SK-N-SH treated with all-trans-retinoic acid at 6 μM for 48 hours (cell line): ENCODE measurements at regions not wholly inside any gene's neighbourhood (a gene's known extent, or its start where the extent isn't known, plus 50 kb on each side); places are given as distances from the start of the nearest gene placed in this dataset.

Experiments used
- ATAC-seq: fragments of 200-7000 bp; cut with Tn5 transposase; 3 replicates; pipeline ENCODE4 v1.9.1; 2020; ENCODE audit warnings: mild to moderate bottlenecking, moderate library complexity
- ARNTL ChIP-seq: fragments of 450-650 bp; formaldehyde crosslinking; IDR thresholded peaks from 2 replicates; pipeline ENCODE4 v1.5.0; 2020; ENCODE audit warnings: low read depth, mild to moderate bottlenecking, moderate library complexity, borderline replicate concordance
- BACH2 ChIP-seq: fragments of 250-450 bp; sonication (Bioruptor Pico); IDR thresholded peaks from 2 replicates; pipeline ENCODE4 v1.9.0; 2021; ENCODE audit warnings: mild to moderate bottlenecking, borderline replicate concordance
- CSDC2 ChIP-seq: fragments of 250-450 bp; sonication (Bioruptor Pico); IDR thresholded peaks from 2 replicates; pipeline ENCODE4 v1.5.0; 2020; ENCODE audit warnings: mild to moderate bottlenecking, moderate library complexity
- ESRRG ChIP-seq: fragments of 250-450 bp; sonication (Bioruptor Pico); IDR thresholded peaks from 2 replicates; pipeline ENCODE4 v1.6.1; 2021; ENCODE audit warnings: mild to moderate bottlenecking
- GLIS3 ChIP-seq: fragments of 250-450 bp; sonication (Bioruptor Pico); IDR thresholded peaks from 2 replicates; pipeline ENCODE4 v1.5.0; 2020; ENCODE audit warnings: mild to moderate bottlenecking, moderate library complexity
- ISL1 ChIP-seq: fragments of 250-450 bp; sonication (Bioruptor Pico); IDR thresholded peaks from 2 replicates; pipeline ENCODE4 v2.1.2; 2022; ENCODE audit warnings: mild to moderate bottlenecking, moderate library complexity
- PPARA ChIP-seq: fragments of 250-450 bp; sonication (Bioruptor Pico); IDR thresholded peaks from 2 replicates; pipeline ENCODE4 v1.5.0; 2020; ENCODE audit warnings: mild to moderate bottlenecking, borderline replicate concordance
- RARB ChIP-seq: fragments of 250-450 bp; sonication (Bioruptor Pico); IDR thresholded peaks from 2 replicates; pipeline ENCODE4 v1.8.0; 2021; ENCODE audit warnings: mild to moderate bottlenecking, moderate library complexity
- SNAI2 ChIP-seq: fragments of 250-450 bp; sonication (Bioruptor Pico); IDR thresholded peaks from 2 replicates; pipeline ENCODE4 v1.5.0; 2020; ENCODE audit warnings: mild to moderate bottlenecking, moderate library complexity
- TCF4 ChIP-seq: fragments of 250-450 bp; sonication (Bioruptor Pico); IDR thresholded peaks from 2 replicates; pipeline ENCODE4 v1.8.0; 2021; ENCODE audit warnings: mild to moderate bottlenecking, moderate library complexity, borderline replicate concordance
- TOX ChIP-seq: fragments of 250-450 bp; sonication (Bioruptor Pico); IDR thresholded peaks from 2 replicates; pipeline ENCODE4 v1.8.0; 2021; ENCODE audit warnings: mild to moderate bottlenecking, moderate library complexity, borderline replicate concordance
- ZC3H10 ChIP-seq: fragments of 250-450 bp; sonication (Bioruptor Pico); IDR thresholded peaks from 2 replicates; pipeline ENCODE4 v1.5.1; 2021; ENCODE audit warnings: mild to moderate bottlenecking, moderate library complexity
- ZFP3 ChIP-seq: fragments of 250-450 bp; sonication (Bioruptor Pico); IDR thresholded peaks from 2 replicates; pipeline ENCODE4 v1.5.0; 2020; ENCODE audit warnings: mild to moderate bottlenecking, moderate library complexity
- ZFP30 ChIP-seq: fragments of 450-650 bp; formaldehyde crosslinking; IDR thresholded peaks from 2 replicates; pipeline ENCODE4 v1.5.0; 2022; ENCODE audit warnings: mild to moderate bottlenecking, moderate library complexity
- ZNF565 ChIP-seq: fragments of 450-650 bp; formaldehyde crosslinking; conservative IDR thresholded peaks from 2 replicates; pipeline ENCODE4 v1.5.0; 2020; ENCODE audit warnings: low read depth, mild to moderate bottlenecking, moderate library complexity
- ZNF8 ChIP-seq: fragments of 450-650 bp; formaldehyde crosslinking; IDR thresholded peaks from 2 replicates; pipeline ENCODE4 v1.5.0; 2020; ENCODE audit warnings: mild to moderate bottlenecking, moderate library complexity
- TF ChIP-seq, protein P1 (sequence below): fragments of 250-450 bp; sonication (Bioruptor Pico); IDR thresholded peaks from 2 replicates; pipeline ENCODE4 v1.5.1; 2021; ENCODE audit warnings: mild to moderate bottlenecking, moderate library complexity
- TF ChIP-seq, protein P2 (sequence below): fragments of 250-450 bp; sonication (Bioruptor Pico); IDR thresholded peaks from 2 replicates; pipeline ENCODE4 v1.5.1; 2020; ENCODE audit warnings: low read depth, mild to moderate bottlenecking, moderate library complexity
- TF ChIP-seq, protein P3 (sequence below): fragments of 250-450 bp; sonication (Bioruptor Pico); IDR thresholded peaks from 2 replicates; pipeline ENCODE4 v1.8.0; 2021; ENCODE audit warnings: low read depth, mild to moderate bottlenecking, moderate library complexity, borderline replicate concordance
- TF ChIP-seq, protein P4 (sequence below): fragments of 250-450 bp; sonication (Bioruptor Pico); IDR thresholded peaks from 2 replicates; pipeline ENCODE4 v1.5.0; 2020; ENCODE audit warnings: mild to moderate bottlenecking, moderate library complexity
- TF ChIP-seq, protein P5 (sequence below): fragments of 250-450 bp; sonication (Bioruptor Pico); IDR thresholded peaks from 2 replicates; pipeline ENCODE4 v1.8.0; 2020; ENCODE audit warnings: mild to moderate bottlenecking, moderate library complexity, borderline replicate concordance

DNA sequence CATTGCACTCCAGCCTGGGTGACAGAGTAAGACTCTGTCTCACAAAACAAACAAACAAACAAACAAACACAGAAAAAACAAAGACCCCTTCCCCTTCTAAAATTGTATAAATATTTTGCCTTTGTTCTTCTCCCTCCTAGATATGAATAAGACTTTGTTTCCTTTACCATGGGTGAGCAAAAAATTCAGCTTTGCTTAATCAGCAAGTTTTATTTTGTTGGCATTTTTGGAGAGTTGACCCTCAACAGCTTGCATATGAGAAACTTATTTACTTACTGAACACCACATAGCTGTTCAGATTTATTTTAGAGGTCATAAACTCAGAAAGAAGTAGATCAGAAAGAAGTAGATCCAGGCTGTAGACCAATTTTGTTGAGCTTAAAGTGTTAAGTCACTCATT is 395.2 kb upstream of the TOM1L1 start (continued):
- TF ChIP-seq GLIS3 (CRISPR knock-in tag) (no peak), SNAI2 (CRISPR knock-in tag) (no peak), PPARA (CRISPR knock-in tag) (no peak), TOX (CRISPR knock-in tag) (no peak), ZFP30 (CRISPR knock-in tag) (no peak)

DNA sequence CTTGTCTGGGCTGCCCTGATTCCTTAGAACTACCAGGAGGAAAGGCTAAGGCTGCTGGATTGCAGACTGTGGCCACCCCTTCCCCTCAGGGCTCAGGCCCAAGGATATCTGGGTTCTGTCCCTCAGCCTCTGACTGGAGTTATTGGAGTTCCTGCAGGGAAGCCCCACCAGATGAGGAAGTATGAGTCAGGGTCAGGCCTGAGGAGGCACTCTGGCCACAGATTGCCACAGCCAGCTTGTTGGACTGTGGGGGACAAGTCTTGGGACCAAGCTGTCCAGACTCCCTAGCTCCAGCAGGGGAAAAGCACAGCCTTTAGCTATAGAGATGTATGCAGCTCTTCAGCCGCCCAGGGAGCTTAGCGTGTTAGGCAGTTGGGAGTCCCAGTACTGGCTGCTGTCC is 381.9 kb upstream of the TOM1L1 start:
- TF ChIP-seq ZC3H10 (CRISPR knock-in tag) (no peak), ARNTL (no peak), SNAI2 (CRISPR knock-in tag) (no peak)
- ATAC-seq, result no peak

DNA sequence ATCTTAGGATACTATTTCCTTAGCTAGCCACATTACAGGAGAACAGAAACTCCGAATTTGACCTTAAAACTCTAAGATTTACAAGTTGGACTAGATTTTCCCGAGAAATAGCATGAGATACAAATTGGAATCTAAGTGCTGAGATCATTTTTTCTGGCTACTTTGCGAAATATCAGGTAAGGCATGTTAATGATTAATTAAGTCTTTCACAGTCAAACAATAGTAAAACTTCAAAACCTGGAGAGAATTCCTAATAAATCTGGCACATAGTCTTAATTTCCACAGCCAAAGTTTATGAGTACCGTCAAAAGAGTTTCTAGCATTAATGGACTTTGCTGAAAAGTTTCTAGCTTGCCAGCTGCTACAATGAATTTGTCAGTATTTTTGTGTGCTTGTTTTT is 379.5 kb upstream of the TOM1L1 start:
- no peak for ATAC-seq
- TF ChIP-seq GLIS3 (CRISPR knock-in tag) (no peak), TOX (CRISPR knock-in tag) (no peak), ESRRG (CRISPR knock-in tag) (no peak), ZFP3 (CRISPR knock-in tag) (no peak), ZNF565 (CRISPR knock-in tag) (no peak), ZC3H10 (CRISPR knock-in tag) (no peak), ZNF8 (CRISPR knock-in tag) (no peak), PPARA (CRISPR knock-in tag) (no peak), BACH2 (CRISPR knock-in tag) (no peak)
- TF ChIP-seq, protein P1, sequence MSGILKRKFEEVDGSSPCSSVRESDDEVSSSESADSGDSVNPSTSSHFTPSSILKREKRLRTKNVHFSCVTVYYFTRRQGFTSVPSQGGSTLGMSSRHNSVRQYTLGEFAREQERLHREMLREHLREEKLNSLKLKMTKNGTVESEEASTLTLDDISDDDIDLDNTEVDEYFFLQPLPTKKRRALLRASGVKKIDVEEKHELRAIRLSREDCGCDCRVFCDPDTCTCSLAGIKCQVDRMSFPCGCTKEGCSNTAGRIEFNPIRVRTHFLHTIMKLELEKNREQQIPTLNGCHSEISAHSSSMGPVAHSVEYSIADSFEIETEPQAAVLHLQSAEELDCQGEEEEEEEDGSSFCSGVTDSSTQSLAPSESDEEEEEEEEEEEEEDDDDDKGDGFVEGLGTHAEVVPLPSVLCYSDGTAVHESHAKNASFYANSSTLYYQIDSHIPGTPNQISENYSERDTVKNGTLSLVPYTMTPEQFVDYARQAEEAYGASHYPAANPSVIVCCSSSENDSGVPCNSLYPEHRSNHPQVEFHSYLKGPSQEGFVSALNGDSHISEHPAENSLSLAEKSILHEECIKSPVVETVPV (CRISPR knock-in tag), result no peak
- TF ChIP-seq, protein P2, sequence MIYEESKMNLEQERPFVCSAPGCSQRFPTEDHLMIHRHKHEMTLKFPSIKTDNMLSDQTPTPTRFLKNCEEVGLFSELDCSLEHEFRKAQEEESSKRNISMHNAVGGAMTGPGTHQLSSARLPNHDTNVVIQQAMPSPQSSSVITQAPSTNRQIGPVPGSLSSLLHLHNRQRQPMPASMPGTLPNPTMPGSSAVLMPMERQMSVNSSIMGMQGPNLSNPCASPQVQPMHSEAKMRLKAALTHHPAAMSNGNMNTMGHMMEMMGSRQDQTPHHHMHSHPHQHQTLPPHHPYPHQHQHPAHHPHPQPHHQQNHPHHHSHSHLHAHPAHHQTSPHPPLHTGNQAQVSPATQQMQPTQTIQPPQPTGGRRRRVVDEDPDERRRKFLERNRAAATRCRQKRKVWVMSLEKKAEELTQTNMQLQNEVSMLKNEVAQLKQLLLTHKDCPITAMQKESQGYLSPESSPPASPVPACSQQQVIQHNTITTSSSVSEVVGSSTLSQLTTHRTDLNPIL (CRISPR knock-in tag), result no peak
- TF ChIP-seq, protein P3, sequence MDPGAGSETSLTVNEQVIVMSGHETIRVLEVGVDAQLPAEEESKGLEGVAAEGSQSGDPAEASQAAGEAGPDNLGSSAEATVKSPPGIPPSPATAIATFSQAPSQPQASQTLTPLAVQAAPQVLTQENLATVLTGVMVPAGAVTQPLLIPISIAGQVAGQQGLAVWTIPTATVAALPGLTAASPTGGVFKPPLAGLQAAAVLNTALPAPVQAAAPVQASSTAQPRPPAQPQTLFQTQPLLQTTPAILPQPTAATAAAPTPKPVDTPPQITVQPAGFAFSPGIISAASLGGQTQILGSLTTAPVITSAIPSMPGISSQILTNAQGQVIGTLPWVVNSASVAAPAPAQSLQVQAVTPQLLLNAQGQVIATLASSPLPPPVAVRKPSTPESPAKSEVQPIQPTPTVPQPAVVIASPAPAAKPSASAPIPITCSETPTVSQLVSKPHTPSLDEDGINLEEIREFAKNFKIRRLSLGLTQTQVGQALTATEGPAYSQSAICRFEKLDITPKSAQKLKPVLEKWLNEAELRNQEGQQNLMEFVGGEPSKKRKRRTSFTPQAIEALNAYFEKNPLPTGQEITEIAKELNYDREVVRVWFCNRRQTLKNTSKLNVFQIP, result no peak
- TF ChIP-seq, protein P4, sequence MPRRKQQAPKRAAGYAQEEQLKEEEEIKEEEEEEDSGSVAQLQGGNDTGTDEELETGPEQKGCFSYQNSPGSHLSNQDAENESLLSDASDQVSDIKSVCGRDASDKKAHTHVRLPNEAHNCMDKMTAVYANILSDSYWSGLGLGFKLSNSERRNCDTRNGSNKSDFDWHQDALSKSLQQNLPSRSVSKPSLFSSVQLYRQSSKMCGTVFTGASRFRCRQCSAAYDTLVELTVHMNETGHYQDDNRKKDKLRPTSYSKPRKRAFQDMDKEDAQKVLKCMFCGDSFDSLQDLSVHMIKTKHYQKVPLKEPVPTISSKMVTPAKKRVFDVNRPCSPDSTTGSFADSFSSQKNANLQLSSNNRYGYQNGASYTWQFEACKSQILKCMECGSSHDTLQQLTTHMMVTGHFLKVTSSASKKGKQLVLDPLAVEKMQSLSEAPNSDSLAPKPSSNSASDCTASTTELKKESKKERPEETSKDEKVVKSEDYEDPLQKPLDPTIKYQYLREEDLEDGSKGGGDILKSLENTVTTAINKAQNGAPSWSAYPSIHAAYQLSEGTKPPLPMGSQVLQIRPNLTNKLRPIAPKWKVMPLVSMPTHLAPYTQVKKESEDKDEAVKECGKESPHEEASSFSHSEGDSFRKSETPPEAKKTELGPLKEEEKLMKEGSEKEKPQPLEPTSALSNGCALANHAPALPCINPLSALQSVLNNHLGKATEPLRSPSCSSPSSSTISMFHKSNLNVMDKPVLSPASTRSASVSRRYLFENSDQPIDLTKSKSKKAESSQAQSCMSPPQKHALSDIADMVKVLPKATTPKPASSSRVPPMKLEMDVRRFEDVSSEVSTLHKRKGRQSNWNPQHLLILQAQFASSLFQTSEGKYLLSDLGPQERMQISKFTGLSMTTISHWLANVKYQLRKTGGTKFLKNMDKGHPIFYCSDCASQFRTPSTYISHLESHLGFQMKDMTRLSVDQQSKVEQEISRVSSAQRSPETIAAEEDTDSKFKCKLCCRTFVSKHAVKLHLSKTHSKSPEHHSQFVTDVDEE (CRISPR knock-in tag), result no peak

DNA sequence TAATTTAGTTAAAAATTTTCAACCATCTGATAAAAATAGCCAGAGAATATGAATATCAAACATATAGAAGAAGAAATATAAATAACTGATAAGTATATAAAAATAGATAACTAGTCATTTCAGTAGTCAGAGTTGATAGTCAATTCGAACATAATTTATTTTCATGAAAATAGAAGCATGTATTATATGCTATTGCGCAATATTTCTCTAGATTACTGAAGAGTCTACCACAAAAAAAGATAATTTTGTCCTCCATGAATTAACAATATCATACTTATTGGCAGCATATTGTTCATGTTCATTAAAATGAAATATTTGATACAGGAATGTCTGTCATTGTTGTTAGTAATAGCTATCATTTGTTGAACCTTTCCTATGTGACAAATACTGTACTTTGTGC is 376.2 kb upstream of the TOM1L1 start:
- TF ChIP-seq ZFP30 (CRISPR knock-in tag) (no peak), ZNF565 (CRISPR knock-in tag) (no peak), ARNTL (no peak), TOX (CRISPR knock-in tag) (no peak), ZC3H10 (CRISPR knock-in tag) (no peak), ZNF8 (CRISPR knock-in tag) (no peak), SNAI2 (CRISPR knock-in tag) (no peak)
- TF ChIP-seq, protein P5, sequence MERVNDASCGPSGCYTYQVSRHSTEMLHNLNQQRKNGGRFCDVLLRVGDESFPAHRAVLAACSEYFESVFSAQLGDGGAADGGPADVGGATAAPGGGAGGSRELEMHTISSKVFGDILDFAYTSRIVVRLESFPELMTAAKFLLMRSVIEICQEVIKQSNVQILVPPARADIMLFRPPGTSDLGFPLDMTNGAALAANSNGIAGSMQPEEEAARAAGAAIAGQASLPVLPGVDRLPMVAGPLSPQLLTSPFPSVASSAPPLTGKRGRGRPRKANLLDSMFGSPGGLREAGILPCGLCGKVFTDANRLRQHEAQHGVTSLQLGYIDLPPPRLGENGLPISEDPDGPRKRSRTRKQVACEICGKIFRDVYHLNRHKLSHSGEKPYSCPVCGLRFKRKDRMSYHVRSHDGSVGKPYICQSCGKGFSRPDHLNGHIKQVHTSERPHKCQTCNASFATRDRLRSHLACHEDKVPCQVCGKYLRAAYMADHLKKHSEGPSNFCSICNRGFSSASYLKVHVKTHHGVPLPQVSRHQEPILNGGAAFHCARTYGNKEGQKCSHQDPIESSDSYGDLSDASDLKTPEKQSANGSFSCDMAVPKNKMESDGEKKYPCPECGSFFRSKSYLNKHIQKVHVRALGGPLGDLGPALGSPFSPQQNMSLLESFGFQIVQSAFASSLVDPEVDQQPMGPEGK (CRISPR knock-in tag), result no peak
- ATAC-seq, result no peak

DNA sequence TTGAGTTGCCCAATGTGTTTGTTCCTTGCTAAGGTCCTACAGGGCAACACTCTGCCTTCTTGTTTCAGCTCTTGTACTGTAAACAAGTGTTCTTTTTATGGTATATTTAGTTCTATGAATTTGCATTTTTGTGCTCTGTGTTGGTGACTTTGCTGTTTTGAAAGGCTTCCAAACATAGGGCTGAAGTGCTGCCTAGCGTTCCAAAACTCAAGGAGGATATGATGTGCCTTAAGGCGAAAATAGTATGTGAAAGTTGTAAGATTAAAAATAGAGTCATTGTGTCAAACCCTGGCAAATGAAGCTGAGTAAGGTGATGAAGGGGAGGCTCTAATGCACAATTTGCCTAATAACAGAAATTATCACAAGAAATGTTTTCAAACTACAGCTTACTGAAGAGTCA is 372.7 kb upstream of the TOM1L1 start:
- TF ChIP-seq, protein P4 (CRISPR knock-in tag), result no peak
- no peak for TF ChIP-seq ZC3H10 (CRISPR knock-in tag)
- TF ChIP-seq SNAI2 (CRISPR knock-in tag), result no peak
- no peak for TF ChIP-seq ARNTL
- no peak for TF ChIP-seq ESRRG (CRISPR knock-in tag)
- no peak for TF ChIP-seq CSDC2
- TF ChIP-seq TCF4 (CRISPR knock-in tag), result no peak
- no peak for TF ChIP-seq RARB (CRISPR knock-in tag)
- no peak for TF ChIP-seq ZNF8 (CRISPR knock-in tag)
- TF ChIP-seq ISL1 (CRISPR knock-in tag), result no peak
- no peak for TF ChIP-seq TOX (CRISPR knock-in tag)
- no peak for TF ChIP-seq GLIS3 (CRISPR knock-in tag)
- no peak for TF ChIP-seq ZNF565 (CRISPR knock-in tag)
- ATAC-seq, result no peak
